ENCODE measurements at regions not wholly inside any gene's neighbourhood (a gene's known extent, or its start where the extent isn't known, plus 50 kb on each side); places are given as distances from the start of the nearest gene placed in this dataset.

GRCh38 chr5:19193631-19194030, 794.4 kb downstream of the CDH18 start:
- TF ChIP-seq, protein P1, sequence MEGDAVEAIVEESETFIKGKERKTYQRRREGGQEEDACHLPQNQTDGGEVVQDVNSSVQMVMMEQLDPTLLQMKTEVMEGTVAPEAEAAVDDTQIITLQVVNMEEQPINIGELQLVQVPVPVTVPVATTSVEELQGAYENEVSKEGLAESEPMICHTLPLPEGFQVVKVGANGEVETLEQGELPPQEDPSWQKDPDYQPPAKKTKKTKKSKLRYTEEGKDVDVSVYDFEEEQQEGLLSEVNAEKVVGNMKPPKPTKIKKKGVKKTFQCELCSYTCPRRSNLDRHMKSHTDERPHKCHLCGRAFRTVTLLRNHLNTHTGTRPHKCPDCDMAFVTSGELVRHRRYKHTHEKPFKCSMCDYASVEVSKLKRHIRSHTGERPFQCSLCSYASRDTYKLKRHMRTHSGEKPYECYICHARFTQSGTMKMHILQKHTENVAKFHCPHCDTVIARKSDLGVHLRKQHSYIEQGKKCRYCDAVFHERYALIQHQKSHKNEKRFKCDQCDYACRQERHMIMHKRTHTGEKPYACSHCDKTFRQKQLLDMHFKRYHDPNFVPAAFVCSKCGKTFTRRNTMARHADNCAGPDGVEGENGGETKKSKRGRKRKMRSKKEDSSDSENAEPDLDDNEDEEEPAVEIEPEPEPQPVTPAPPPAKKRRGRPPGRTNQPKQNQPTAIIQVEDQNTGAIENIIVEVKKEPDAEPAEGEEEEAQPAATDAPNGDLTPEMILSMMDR (IDR thresholded peaks at IDR 0.05) = no peak
- TF ChIP-seq POLR2A (IDR thresholded peaks at IDR 0.05) = no peak

Data from uterus (tissue), 2 donors.